ENCODE measurements at regions not wholly inside any gene's neighbourhood (a gene's known extent, or its start where the extent isn't known, plus 50 kb on each side); places are given as distances from the start of the nearest gene placed in this dataset.

DNA sequence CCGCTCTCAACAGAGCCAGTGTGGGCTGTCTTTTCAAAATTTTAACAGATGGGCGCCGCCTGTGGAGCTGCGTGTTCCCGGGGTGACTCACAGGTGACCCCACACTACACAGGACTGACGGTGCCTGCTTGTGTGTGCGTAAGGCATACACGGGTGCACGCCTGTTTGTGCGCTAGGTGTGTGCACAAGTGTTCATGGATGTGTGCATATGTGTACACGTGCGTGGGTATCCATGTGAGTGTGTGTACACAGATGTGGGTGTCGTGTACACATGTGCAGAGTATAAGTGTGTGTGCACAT lies 92.7 kb upstream of the SOX1 start (continued):
- TF ChIP-seq, protein P1, sequence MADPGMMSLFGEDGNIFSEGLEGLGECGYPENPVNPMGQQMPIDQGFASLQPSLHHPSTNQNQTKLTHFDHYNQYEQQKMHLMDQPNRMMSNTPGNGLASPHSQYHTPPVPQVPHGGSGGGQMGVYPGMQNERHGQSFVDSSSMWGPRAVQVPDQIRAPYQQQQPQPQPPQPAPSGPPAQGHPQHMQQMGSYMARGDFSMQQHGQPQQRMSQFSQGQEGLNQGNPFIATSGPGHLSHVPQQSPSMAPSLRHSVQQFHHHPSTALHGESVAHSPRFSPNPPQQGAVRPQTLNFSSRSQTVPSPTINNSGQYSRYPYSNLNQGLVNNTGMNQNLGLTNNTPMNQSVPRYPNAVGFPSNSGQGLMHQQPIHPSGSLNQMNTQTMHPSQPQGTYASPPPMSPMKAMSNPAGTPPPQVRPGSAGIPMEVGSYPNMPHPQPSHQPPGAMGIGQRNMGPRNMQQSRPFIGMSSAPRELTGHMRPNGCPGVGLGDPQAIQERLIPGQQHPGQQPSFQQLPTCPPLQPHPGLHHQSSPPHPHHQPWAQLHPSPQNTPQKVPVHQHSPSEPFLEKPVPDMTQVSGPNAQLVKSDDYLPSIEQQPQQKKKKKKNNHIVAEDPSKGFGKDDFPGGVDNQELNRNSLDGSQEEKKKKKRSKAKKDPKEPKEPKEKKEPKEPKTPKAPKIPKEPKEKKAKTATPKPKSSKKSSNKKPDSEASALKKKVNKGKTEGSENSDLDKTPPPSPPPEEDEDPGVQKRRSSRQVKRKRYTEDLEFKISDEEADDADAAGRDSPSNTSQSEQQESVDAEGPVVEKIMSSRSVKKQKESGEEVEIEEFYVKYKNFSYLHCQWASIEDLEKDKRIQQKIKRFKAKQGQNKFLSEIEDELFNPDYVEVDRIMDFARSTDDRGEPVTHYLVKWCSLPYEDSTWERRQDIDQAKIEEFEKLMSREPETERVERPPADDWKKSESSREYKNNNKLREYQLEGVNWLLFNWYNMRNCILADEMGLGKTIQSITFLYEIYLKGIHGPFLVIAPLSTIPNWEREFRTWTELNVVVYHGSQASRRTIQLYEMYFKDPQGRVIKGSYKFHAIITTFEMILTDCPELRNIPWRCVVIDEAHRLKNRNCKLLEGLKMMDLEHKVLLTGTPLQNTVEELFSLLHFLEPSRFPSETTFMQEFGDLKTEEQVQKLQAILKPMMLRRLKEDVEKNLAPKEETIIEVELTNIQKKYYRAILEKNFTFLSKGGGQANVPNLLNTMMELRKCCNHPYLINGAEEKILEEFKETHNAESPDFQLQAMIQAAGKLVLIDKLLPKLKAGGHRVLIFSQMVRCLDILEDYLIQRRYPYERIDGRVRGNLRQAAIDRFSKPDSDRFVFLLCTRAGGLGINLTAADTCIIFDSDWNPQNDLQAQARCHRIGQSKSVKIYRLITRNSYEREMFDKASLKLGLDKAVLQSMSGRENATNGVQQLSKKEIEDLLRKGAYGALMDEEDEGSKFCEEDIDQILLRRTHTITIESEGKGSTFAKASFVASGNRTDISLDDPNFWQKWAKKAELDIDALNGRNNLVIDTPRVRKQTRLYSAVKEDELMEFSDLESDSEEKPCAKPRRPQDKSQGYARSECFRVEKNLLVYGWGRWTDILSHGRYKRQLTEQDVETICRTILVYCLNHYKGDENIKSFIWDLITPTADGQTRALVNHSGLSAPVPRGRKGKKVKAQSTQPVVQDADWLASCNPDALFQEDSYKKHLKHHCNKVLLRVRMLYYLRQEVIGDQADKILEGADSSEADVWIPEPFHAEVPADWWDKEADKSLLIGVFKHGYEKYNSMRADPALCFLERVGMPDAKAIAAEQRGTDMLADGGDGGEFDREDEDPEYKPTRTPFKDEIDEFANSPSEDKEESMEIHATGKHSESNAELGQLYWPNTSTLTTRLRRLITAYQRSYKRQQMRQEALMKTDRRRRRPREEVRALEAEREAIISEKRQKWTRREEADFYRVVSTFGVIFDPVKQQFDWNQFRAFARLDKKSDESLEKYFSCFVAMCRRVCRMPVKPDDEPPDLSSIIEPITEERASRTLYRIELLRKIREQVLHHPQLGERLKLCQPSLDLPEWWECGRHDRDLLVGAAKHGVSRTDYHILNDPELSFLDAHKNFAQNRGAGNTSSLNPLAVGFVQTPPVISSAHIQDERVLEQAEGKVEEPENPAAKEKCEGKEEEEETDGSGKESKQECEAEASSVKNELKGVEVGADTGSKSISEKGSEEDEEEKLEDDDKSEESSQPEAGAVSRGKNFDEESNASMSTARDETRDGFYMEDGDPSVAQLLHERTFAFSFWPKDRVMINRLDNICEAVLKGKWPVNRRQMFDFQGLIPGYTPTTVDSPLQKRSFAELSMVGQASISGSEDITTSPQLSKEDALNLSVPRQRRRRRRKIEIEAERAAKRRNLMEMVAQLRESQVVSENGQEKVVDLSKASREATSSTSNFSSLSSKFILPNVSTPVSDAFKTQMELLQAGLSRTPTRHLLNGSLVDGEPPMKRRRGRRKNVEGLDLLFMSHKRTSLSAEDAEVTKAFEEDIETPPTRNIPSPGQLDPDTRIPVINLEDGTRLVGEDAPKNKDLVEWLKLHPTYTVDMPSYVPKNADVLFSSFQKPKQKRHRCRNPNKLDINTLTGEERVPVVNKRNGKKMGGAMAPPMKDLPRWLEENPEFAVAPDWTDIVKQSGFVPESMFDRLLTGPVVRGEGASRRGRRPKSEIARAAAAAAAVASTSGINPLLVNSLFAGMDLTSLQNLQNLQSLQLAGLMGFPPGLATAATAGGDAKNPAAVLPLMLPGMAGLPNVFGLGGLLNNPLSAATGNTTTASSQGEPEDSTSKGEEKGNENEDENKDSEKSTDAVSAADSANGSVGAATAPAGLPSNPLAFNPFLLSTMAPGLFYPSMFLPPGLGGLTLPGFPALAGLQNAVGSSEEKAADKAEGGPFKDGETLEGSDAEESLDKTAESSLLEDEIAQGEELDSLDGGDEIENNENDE (IDR thresholded peaks at IDR 0.05; ENCODE audit: insufficient replicate concordance, low read length), result no peak
- TF ChIP-seq EGR1 (IDR thresholded peaks at IDR 0.05; ENCODE audit: borderline replicate concordance, low read depth, low read length) (no peak), GABPA (IDR thresholded peaks at IDR 0.05; ENCODE audit: borderline replicate concordance, insufficient read depth, low read length) (no peak)
